ENCODE measurements at regions not wholly inside any gene's neighbourhood (a gene's known extent, or its start where the extent isn't known, plus 50 kb on each side); places are given as distances from the start of the nearest gene placed in this dataset.

- TF ChIP-seq POLR2A (IDR thresholded peaks at IDR 0.05) (no peak), CTCF (IDR thresholded peaks at IDR 0.05) (no peak)
Measured at GRCh38 chr13:72536714-72537394, 190.6 kb downstream of the MZT1 start.

All from Peyer's patch (tissue), 4 donors.